NCI-H2029 treated with DMSO at 0.1 percent for 48 hours (cell line): ENCODE measurements at regions not wholly inside any gene's neighbourhood (a gene's known extent, or its start where the extent isn't known, plus 50 kb on each side); places are given as distances from the start of the nearest gene placed in this dataset.

Experiments used
- DNase-seq: peaks from one replicate; lab custom pipeline; 2025; lab: John Stamatoyannopoulos, UW

DNA sequence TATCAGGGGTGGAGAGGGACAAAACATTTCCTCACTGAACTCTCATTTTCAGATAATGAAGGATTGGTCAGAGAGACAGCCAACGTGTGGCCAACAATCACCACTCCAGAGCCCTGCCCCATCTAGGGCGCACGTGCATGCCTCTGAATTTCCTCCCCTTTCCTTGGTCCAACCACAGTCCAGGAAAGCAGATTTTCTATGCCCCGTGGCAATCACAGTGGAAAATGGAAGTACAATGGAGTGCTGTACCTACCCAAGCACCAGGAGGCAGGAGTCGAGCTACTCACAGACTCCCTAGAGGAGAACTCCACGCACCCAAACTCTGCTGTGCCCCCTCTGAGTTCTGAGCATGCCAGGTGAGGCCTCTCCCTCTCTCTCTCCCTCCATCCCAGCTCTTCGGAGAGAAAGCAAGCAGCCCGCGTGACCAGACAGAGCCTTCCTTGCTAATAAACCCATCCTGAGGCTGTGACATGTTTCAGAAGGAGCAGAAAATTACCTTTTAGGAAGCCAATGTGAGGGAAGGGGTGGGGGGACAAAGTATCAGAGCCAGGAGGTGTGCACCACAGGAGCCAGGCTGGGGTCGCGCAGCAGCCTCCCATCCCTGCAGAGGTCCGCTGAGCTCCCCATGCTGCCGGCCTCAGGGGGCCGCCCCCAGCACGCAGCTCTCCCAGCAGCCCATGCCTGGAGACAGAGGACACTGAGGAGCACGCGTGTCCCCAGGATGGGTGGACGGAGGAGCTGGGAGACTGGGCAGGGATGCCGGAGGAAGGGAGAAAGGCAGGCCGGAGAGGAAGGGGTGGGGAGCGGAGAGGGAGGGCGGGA lies 73.4 kb downstream of the PITPNM2 start:
- no peak for DNase-seq

DNA sequence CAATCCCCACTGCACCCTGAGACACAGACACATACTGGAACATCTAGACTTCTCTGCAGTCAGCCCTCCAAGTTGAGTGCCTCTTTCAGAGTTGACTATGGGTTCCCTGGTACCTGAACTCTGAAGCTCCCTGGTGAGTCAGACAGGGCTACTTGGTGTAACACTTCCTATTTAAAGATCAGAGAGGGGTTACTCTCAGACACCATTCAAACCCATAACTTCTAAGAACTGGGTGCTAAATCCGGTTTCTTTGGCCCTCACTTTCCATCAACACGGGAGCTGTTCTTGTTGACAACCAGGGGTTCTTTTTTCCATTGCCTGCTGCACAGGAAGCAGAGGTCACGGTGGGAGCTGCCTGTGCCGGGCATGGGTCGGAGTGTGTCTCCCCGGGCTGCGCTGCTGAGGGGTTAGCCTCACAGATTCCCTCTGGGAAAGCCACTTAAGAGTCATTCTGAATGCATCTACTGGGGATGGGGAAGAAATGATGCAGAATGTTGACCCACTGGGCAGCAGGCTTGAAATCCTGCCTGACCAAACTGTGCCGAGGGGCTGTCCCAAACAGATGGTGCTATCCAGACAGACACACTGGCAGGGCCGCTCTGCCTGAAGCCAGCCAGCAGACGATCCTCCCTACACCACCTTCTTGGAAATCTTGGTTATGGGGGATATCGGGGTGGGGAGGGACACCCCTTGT lies 74.1 kb downstream of the PITPNM2 start:
- DNase-seq, result no peak

DNA sequence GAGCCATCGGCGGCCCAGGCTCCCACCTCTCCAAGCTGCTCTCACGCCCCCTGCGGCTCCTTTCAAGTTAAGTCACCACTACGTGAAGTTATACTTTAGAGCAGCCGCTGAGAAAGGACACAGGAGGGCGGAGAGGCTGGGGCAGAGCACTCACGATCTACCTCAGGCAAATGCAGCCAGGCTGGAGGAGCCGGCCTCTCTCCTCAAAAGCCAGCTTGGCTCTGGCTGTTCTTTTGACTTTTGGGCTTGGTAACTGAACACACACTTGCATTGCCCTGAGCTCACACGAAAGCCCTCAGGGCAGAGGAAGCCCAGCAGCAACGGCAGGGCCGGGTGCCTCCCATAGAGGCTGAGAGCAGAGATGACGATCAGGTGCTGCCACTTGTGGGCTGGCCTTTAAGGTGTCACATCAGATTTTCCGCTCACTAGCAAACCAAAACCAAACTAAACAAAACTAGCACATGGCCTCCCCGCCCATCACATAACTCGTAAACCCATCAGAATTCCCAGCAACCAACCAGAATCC lies 75.2 kb downstream of the PITPNM2 start:
- no peak for DNase-seq

DNA sequence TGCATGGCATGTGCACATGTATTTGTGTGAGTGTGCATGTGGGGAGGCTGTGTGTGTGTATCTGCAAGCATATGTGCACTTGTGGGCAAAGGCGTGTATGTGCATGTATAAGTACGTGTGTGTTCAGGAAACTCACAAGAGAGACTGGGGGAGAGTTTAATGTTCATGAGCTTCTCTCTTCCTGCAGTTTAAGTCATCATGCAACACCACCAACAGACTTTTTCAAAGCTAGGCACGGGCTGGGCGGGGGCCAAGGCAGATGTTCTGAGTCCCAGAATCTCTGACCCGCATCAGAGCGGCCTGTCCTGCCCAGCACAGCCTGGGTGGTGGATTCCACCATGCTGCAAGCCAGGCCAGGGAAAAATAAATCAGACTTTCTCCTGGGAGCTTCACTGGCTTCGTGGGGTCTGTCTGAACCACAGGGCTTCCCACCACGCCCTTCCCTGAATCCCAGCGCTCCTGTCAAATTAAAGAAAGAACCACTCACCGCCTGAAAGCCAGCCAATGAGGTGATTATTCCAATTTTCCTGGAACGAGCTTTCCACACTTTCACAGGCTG lies 75.7 kb downstream of the PITPNM2 start:
- DNase-seq, result no peak

DNA sequence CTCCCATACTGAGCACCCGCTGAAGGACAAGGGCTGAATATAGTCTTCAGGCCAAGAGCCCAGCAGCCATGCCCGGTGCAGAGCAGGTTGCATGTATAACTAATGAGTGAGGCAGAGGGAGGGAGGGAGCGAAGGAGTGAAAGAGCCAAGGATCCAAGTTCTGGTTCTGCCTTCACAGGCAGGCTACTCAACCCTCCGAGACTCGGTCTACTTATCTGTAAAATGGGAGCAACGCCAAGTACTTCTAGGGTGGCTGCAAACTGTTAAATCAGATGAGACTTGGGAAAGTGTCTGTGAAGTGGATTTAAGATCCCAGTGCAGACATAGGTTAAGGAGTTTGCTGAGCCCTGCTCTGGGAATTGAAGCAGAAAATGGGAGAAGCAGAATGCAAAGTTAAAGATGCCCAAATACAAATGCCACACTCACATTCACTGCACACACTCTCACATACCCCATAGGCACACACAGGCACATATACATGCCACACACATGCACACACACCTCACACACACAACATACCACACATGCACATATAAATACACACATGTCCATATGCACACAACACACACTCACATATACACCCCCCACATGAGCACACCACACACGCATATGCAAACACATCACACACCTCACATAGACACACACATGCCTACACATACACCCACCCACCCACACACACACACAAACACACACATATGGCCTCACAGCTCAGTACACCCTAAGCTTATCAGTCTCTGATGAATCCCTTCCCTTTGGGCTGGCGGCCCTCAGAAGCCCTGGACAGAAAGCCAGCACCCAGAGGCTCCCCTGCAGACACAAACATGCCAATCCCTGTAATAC lies 76.7 kb downstream of the PITPNM2 start:
- DNase-seq, result no peak

DNA sequence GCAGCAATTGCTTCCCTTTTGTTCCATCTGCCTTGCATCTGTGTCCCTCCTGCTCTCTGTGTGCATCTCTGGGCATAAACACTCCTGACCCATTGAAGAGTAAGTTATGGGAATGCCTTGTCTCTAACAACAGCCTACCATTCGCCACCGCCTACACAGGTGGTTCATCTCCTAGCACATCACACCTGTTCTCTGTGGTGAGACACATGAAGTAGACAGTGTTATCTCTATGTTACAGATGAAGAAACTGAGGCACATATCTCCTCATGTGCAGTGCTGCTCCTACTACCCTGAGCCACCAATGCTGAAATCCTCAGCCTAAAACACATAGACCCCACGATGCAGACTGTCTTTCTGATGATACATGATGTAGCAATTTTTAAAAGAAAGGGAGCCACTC lies 77.6 kb downstream of the PITPNM2 start:
- no peak for DNase-seq

DNA sequence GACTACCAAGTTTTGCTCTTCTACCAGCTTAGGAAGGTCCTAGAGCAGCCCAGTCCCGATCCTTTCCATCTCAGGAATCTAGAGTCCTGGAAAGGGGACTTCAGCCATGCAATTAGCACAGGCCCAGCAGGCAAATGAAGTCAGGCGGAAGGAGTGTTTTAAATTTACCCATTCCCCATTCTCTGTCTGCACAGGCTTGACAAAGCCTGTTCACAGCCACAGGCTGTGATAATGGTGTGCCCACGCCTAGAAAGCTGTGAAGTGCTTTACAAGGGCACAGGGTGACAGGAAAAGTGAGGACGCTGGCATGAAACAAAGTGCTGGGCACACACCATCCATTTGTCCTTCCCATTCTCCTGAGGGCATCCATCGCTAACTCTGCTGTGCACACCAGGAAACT lies 79.0 kb downstream of the PITPNM2 start:
- DNase-seq, result no peak

DNA sequence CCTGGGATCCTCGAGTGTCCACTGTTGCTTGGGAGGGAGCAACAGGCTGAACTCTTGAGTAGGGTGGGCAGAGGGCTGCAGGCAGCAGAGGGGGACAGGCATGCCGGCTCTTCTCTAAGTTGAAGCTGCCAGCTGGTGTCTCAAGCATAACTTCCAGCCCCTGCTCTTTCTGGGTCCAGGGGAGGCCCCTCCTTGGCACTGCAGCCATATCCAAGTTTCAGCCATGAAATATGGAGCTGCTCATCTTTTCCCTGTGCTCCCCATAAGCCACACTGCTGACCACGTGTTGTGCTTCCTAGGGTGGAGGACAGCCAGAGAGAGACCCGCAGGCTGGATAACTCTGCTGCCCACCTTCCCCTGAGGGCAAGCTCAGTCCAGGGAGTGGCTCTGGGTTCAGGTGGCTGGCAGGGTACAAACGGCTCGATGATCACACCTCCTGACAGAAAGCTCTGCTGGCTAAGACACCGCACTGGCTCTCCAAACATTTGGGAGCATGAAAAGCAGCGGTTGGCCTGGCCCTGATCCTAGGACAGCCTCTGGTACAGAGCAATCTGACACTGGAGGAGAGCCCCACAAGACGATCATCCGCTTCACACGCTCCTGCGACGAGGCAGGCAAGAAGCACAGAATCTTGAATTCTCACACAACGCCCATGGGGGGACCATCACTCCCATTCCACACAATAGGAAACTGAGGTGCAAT lies 79.6 kb downstream of the PITPNM2 start:
- DNase-seq, result no peak

DNA sequence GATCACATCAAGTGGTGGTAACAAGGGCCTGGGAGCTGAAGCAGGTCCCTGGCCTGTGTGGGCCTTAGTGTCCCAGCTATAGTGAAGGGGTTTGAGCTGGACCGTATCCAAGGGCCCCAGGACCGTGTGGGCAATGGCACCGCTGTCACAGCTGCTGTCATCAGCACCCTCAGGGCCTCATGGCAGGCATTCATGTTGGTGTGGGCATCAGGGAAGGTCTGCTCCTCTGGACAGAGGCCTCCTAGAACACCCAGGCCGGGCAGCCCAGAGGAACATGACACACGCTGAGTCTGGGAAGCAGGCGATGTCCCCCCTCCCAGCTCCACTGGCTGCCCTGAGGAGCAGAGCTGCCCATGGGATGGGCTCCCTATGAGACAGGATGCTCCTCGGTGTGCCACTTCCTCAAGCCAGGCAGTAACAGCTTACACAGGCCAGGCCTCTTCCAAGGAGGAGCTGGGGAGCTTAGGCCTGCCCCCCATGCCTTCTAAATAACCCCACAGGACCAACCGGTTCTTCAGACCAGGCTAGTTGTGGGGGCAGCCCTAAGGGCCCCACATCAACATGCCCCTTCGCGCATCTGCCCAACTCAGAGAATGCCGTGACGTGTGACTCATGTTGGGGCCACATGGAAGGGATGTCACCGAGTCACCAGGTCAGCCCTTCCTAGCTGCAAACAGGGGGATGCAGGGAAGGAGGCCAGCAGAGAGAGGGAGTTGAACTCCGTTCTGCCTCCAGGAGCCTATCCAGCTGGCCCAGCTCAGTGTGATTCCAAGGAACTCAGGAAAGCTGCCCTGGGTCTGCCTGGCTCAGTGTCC lies 80.4 kb downstream of the PITPNM2 start:
- DNase-seq, result no peak

DNA sequence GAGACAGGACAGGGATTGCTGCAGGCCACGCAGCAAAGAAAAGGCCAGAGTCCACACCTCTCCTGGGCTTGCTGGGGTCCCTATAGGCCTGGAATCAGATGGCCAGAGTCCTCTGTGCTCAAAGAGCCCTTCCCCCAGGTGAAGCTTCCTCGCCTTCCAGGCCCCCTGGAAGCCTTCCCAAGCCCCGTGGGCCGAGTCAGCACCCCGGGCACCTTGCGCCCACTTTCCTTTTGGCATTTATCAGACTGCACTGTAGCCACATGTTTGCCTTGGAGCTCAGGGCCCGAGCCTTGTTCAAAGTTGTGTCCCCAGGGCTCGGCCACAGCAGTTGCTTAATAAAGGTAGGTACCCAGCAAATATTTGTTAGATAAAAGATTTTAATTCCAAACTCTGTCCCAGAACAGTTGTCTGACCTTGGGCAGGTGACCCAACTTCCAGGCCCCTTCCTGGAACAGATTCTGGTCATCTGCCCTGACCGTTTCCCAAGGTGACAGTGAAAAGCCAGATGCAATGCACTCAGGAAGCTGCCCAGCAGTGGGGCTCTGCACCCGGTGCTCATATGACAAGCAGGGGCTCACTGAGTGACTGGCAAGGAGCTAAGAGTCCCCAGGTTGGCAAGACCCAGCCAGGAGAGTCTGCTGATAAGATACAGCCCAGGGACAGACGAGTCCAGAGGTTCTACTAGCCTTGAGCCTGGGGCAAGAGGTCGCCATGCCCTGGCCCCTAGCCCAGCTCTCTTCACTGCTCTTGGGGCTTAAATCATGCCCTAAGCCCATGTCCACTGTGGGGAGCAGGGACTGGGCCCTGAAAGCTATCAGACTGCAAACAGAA lies 81.2 kb downstream of the PITPNM2 start:
- no peak for DNase-seq

DNA sequence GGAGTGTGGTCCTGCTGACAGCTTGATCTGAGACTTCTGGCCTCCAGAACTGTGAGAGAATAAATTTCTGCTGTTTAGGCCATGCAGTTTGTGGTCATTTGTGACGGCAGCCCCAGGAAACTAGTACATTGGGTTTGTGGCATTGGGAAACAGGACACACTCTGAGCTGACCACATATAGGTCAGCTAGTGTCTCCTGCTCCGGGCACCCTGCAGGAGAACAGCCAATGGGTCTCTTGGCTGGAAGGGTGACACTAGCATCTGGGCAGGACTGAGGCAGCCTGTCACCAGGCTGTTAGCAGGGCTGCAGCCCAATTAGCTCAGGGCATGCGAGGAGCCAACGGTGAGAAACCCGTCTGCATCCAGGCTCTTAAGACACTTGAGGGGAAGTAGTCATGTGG lies 83.2 kb downstream of the PITPNM2 start:
- no peak for DNase-seq

DNA sequence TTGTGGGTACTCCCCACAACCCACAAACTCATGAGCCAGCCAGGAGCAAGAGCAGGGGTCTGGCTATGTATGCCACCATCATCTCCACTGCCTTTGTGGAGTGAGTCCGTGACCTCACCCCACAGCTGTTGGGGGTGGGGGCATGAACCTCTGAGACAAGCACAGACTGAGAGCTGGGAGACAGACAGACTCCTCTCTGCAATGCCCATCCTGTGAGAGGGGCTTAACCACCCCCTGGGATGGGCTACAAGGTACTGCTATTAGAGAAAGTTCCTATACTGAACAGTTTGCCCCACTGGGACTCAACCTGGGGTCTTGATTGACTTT lies 84.5 kb downstream of the PITPNM2 start:
- DNase-seq, result no peak

DNA sequence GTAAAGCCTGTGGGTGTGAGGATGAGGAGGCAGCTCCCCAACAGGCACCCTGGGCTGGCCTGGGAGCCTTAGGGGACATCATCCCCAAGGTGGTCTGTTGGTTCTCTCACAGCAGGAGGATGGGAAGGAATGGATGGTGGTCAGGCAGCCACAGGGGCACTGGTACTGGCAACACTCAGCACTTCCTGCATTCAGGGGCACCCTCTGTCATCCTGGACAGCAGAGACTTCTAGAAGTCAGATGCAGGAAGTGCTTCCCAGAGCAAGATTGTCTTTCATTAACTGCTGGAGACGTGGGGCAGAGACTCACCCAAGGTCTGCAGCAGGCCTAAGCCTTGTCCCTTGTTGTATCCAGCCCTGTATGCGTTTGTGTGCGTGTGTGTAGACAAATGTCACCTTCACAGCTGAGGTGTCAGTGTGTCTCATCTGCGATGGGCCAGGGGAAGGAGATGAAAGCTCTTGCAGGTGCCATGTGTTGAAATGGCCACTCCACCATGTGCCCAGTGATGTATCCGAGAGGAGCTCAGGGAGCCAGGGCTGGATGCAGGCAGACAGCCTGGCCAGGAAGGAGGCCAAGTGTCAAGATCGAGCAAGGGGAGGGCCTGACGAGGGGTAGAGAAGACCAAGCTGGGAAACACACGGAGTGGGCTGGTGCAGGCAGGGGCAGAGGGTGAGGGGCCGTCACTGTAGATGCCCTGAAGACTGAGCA lies 85.1 kb downstream of the PITPNM2 start:
- DNase-seq, result no peak

DNA sequence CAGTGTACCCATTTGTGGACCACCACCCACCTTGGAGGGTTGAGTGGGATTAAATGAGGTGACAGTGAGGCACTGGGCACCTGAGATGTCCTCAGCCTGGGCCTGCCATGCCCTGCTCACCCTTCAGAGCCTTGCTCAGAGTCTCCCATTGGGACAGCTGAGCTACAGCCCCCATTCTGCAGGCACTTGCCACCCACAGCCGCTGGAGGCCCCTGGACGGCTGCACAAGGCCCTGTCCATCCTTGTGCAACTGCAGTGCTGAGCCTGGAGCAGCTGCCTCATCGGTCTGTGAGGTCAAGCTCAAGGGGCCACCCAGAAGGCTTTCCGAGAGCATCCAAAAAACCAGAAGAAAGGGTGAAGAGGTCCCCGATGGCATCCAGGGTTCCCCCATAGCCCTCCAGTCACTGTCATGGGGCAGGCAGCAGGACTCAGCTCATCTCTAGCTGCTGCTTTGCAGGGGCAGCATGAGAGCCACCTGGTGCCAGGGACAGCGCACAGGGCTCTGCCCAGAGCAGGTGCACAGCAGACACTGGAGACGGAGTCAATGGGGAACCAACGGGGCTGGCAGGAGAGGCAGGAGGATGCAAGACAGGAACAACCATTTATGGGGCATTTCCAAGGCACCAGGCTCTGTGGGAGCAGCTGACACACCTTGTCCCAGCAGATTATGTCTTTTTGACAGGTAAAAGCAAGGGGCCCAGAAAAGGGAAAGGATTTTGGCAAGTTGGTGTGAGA lies 84.6 kb downstream of the ARL6IP4 start:
- no peak for DNase-seq

DNA sequence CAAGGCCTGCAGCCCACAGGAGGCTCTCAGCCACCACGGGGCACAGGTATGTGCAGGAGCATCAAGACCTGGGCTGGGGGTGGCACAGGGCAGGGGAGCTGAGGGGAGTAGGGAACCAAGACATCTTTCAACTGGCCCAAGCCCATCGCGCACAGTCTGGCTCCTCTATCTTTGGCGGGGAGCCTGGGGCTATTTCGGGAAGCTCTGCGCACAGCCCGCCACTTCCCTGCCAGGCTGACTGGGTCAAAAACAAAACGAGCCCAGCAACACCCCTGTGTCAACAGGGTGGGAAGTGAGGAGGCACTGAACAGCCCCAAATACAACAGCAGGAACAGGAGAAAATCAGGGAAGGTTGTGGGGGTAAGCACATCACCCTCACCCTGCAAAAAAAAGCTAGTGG lies 83.9 kb downstream of the ARL6IP4 start:
- no peak for DNase-seq

DNA sequence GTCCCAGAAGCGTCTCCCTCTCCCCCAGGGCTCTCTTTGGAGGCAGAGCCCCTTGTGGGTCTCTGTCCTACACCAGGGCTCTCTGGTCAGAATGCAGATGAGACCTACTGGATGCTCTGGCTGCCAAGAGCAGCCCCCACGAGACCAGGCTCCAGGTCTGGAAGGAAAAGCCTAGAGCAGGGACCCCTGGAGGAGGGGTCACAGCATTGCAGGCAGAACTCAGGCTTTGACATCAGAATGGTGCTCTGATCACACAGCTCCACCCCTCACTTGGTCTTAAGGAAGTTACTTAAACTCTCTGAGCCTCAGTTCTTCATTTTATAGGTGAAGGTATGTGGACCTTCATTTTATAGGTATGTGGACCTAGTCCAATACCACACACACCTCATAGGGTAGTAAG lies 83.1 kb downstream of the ARL6IP4 start:
- no peak for DNase-seq

DNA sequence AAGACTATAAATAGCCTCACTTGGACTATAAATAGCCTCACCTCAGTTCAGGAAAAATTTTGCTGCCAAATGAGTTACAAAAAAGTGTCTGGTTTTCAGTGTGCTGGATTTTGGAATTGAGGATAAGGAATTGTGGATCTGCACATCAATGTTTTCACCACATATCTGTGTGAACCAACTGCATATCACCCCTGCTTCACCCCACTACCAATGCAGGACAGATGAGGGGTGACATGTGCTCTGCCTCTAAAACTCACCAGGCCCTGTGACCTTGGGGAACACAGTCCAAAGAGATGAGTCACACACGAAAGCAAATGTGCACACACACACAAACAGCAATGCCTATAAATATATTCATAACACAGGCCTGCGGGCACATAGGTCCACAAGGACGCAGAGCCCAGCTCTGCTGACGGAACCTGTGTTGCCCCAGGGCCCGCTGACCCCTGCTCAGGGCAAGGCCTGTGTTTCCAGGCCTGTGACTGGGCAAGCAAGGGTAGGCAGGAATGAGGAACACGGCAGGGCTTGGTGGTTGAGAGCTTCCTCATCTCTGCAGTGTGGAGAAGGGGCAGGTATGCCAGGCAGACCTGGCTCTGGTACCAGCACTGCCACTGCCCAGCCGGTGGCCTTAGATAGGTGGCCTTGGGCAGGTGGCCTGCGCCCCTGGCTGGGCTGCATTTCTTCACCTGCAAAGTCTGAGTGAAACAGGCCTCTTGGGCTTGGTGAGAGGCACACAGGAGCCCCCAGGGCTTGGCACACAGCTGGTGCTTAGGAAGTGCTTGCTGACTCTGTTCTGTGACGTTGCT lies 82.4 kb downstream of the ARL6IP4 start:
- DNase-seq, result no peak
